Nephron (organoid): ENCODE measurements at regions not wholly inside any gene's neighbourhood (a gene's known extent, or its start where the extent isn't known, plus 50 kb on each side); places are given as distances from the start of the nearest gene placed in this dataset.

Experiments
- H3K27ac Mint-ChIP-seq, 3 experiments: 2 replicates each; pipeline ENCODE4 v1.8.0; 2020; ENCODE audit warnings: mixed read lengths in 3 of 3, mild to moderate bottlenecking in 2 of 3, moderate library complexity in 1 of 3
- H3K27me3 Mint-ChIP-seq: 2 replicates; pipeline ENCODE4 v1.8.0; 2021; ENCODE audit warnings: low read depth, mild to moderate bottlenecking, moderate library complexity, mixed read lengths
- H3K36me3 Mint-ChIP-seq: 2 replicates; pipeline ENCODE4 v1.8.0; 2020; ENCODE audit warnings: low read depth, mixed read lengths
- H3K4me1 Mint-ChIP-seq: 2 replicates; pipeline ENCODE4 v1.8.0; 2020; ENCODE audit warnings: mixed read lengths
- H3K4me3 Mint-ChIP-seq, 3 experiments: 2 replicates each; pipeline ENCODE4 v1.8.0; 2020; ENCODE audit warnings: mild to moderate bottlenecking in 3 of 3, mixed read lengths in 3 of 3, moderate library complexity in 2 of 3
- H3K9me3 Mint-ChIP-seq: 2 replicates; pipeline ENCODE4 v1.8.0; 2020; ENCODE audit warnings: mixed read lengths
- TF ChIP-seq, protein P1 (sequence below), 3 experiments: fragments of 200-600 bp; sonication (generic); IDR thresholded peaks; one replicate each; pipeline ENCODE4 v1.5.0; 2021; ENCODE audit warnings: antibody characterized with exemption in 3 of 3; ENCODE audit not compliant: unreplicated experiment in 3 of 3

DNA sequence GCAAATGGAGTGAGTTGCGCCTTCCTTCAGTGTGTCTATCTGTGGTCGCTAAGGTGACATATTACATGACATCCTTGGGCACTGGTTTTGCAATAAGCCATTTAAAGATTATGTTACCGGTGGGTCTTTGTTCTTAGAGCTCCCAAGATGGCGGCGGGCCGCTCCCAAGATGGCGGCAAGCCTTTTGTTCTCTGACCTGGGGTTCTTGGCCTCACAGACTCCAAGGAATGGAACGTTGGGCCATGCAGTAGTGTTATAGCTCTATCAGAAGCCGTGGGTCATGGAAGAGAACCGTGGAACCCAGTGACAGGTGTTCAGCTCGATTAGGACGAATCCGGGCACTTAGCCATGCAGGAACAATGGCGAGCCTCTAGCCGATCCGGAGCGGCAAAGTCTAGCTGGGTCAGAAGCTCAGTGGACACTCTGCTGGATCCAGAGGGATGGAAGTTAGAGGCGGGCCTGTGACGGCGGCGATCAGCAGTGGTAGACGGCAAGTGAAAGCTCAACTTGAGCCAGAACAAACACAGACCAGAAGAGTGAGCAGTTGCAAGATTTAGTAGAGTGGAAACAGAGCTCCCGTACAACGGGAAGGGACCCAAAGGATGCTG is 188.6 kb downstream of the TEX29 start:
- no peak overlapping the region for H3K27ac Mint-ChIP-seq
- no peaks in the 10 kb centered on the region for H3K36me3 Mint-ChIP-seq
- no peaks in the 10 kb centered on the region for H3K4me1 Mint-ChIP-seq
- TF ChIP-seq, protein P1, sequence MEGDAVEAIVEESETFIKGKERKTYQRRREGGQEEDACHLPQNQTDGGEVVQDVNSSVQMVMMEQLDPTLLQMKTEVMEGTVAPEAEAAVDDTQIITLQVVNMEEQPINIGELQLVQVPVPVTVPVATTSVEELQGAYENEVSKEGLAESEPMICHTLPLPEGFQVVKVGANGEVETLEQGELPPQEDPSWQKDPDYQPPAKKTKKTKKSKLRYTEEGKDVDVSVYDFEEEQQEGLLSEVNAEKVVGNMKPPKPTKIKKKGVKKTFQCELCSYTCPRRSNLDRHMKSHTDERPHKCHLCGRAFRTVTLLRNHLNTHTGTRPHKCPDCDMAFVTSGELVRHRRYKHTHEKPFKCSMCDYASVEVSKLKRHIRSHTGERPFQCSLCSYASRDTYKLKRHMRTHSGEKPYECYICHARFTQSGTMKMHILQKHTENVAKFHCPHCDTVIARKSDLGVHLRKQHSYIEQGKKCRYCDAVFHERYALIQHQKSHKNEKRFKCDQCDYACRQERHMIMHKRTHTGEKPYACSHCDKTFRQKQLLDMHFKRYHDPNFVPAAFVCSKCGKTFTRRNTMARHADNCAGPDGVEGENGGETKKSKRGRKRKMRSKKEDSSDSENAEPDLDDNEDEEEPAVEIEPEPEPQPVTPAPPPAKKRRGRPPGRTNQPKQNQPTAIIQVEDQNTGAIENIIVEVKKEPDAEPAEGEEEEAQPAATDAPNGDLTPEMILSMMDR (IDR thresholded peaks at IDR 0.05; ENCODE audit: unreplicated experiment in 3 of 3) = no peak
- H3K4me3 Mint-ChIP-seq = no peak overlapping the region
- peaks cover 1% of the 10 kb centered on the region for H3K9me3 Mint-ChIP-seq
- H3K27me3 Mint-ChIP-seq = peaks cover 68% of the 10 kb centered on the region

DNA sequence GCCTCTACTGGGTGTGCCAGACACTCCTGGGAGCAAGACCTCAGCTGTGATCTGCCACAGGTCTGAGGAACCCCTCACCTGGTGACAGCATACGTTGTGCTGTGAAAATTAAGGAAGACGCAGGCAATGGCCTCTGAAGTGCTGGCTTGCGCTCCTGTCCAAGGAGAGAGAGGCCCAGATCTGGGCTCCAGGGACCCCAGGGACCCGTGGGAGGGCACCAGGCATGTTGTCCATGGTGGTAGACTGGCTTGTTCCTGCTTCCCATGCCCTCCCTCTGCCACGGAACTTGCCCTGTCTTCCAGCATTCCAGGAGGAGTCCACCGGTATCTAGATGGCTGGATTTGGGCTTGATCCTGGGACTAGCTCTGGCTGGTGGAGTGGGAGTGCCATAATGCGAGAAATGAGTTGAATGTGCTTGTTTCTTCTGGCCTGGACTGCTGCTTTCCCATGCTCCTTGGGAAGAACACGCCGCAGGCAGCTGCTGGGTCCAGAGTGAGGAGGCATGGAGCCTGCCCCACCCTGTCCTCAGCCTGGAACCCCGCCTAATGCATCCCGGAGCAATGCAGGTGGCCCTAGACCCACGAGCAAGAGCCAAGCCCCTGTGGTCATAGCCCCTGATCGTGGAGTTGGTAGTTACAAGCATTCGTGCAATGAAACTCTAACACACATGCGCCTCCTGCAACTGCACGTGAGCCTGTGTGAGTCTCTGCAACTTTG is 190.2 kb downstream of the TEX29 start:
- no peaks in the 10 kb centered on the region for H3K4me1 Mint-ChIP-seq
- H3K4me3 Mint-ChIP-seq = no peak overlapping the region
- no peaks in the 10 kb centered on the region for H3K9me3 Mint-ChIP-seq
- TF ChIP-seq, protein P1 (IDR thresholded peaks at IDR 0.05; ENCODE audit: unreplicated experiment in 3 of 3) = no peak
- H3K36me3 Mint-ChIP-seq = no peaks in the 10 kb centered on the region
- no peak overlapping the region for H3K27ac Mint-ChIP-seq
- peaks cover 72% of the 10 kb centered on the region for H3K27me3 Mint-ChIP-seq

DNA sequence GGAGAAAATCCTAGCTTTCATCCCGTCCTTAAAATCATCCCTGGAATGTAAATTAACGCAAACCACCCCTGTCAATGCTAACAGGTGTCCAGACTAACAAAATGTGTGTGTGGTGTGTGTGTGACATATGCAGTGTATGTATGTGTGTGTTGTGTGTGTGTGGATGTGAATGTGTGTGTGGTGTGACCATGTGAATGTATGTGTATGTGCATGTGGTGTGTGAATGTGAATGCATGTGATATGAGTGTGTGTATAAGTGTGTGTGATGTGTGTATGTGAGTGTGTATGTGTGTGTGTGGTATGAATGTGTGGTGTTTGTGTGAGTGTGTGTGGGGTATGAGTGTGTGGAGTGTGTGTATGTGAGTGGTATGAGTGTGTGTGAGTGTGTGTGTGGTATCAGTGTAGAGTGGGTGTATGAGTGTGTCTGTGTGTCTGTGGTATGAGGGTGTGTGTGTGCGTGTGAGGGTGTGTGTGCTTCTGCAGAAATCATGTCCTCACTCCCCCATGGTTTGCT is 190.8 kb downstream of the TEX29 start:
- TF ChIP-seq, protein P1 (IDR thresholded peaks at IDR 0.05; ENCODE audit: unreplicated experiment in 3 of 3) = no peak
- Mint-ChIP-seq H3K4me3 (no peak overlapping the region), H3K27ac (no peak overlapping the region), H3K9me3 (no peaks in the 10 kb centered on the region), H3K4me1 (no peaks in the 10 kb centered on the region), H3K36me3 (no peaks in the 10 kb centered on the region), H3K27me3 (peaks cover 76% of the 10 kb centered on the region)

DNA sequence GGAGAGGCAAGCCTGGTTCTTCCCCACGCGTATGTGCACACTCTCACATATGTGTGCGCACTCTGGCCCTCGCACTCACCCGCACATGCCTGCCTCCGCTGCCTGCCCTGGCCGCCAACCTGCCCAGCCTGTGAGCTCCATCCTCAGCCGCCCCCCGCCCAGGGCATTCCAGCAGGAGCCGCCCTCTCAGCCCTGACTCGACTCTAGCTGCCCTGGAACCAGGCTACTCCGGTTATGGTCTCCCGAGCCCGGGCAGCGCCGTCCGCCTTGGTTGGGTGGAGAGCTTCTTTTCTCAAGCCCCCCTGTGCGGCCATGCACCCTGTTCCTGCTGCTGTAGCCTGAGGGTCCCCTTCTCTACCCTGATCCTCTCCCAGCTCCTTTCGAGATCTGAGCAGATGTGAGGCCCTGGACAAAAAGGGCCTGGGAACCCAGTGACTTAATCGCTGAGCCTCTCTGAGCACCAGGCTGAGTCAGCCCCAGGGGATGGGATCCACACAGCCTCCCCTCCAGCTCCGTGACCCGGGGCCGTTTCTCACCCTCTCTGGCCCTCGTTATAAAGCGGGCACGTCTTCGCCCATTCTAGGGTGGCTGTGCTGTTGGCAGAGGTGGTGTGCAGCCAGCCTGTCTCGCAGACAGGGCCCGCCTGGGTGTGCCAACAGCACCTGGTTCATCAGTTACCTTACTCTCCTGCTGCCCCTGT is 191.5 kb downstream of the TEX29 start:
- H3K4me1 Mint-ChIP-seq = no peaks in the 10 kb centered on the region
- H3K4me3 Mint-ChIP-seq = no peak overlapping the region
- H3K9me3 Mint-ChIP-seq = no peaks in the 10 kb centered on the region
- H3K27me3 Mint-ChIP-seq = peaks cover 79% of the 10 kb centered on the region
- no peaks in the 10 kb centered on the region for H3K36me3 Mint-ChIP-seq
- no peak overlapping the region for H3K27ac Mint-ChIP-seq
- TF ChIP-seq, protein P1 (IDR thresholded peaks at IDR 0.05; ENCODE audit: unreplicated experiment in 3 of 3) = no peak

DNA sequence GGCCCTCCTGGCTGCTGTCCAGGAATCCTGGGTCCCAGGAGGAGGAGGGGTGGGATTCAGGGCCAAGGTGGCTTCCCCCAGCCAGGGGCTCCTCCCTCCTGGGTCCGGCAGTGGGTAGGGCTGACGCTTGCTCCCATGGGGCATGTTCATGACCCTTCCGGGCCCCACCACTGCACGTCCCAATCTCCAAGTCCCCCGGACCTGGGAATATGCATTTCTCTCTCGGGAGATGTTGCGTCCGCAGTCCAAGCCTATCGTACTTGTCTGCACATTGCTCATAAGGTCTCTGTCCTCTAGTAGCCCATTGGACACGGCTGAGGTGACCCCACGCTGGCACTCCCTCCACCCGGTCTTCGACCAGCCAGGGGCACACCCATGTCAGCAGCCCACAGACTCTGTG is 192.3 kb downstream of the TEX29 start:
- H3K27me3 Mint-ChIP-seq = peaks cover 80% of the 10 kb centered on the region
- H3K27ac Mint-ChIP-seq = no peak overlapping the region
- TF ChIP-seq, protein P1 (IDR thresholded peaks at IDR 0.05; ENCODE audit: unreplicated experiment in 3 of 3) = no peak
- no peaks in the 10 kb centered on the region for H3K9me3 Mint-ChIP-seq
- H3K4me1 Mint-ChIP-seq = no peaks in the 10 kb centered on the region
- no peaks in the 10 kb centered on the region for H3K36me3 Mint-ChIP-seq
- H3K4me3 Mint-ChIP-seq = no peak overlapping the region
